Esophagus muscularis mucosa (tissue), 2 donors: ENCODE measurements at regions not wholly inside any gene's neighbourhood (a gene's known extent, or its start where the extent isn't known, plus 50 kb on each side); places are given as distances from the start of the nearest gene placed in this dataset.

Experiments
- POLR2A ChIP-seq: fragments of 450-650 bp; IDR thresholded peaks from one replicate; pipeline ENCODE4 v1.6.1; 2017; ENCODE audit warnings: antibody characterized with exemption, moderate library complexity, mild to moderate bottlenecking, low read depth
- POLR2AphosphoS5 ChIP-seq, 2 donors: sonication (generic); formaldehyde crosslinking; IDR thresholded peaks; one replicate each; pipeline ENCODE4 v1.6.1; 2017; ENCODE audit warnings: antibody characterized with exemption in 2 of 2

- TF ChIP-seq POLR2AphosphoS5 (IDR thresholded peaks at IDR 0.05) = no peak
- no peak for TF ChIP-seq POLR2A
Measured at GRCh38 chr12:115767916-115768315, 509.6 kb downstream of the MED13L start.
